Heart left ventricle (tissue), 16 donors: ENCODE measurements at regions not wholly inside any gene's neighbourhood (a gene's known extent, or its start where the extent isn't known, plus 50 kb on each side); places are given as distances from the start of the nearest gene placed in this dataset.
A peak's percentile ranks its signal among the peaks of the same experiment; 100 is the strongest.

Source experiments
- ATAC-seq, 4 donors: fragments of 200-7000 bp; cut with Tn5 transposase; one replicate each; pipeline ENCODE4 v1.9.1; 2020 to 2022; ENCODE audit warnings: moderate library complexity in 4 of 4, mild to moderate bottlenecking in 3 of 4, moderate number of reproducible peaks in 1 of 4
- DNase-seq, 5 donors: peaks; one replicate each; pipeline ENCODE4 v3.0.0-alpha.2; 2020
- H3K27ac ChIP-seq, 12 donors: fragments of 200-600 bp; sonication (generic) in 4 of 12; one replicate each; pipeline versions ENCODE4 v1.5.0 to v1.8.0; 2016 to 2022; ENCODE audit warnings: mild to moderate bottlenecking in 2 of 12
- H3K27me3 ChIP-seq, 9 donors: fragments of 200-600 bp; sonication (generic) in 2 of 9; one replicate each; pipeline versions ENCODE4 v1.5.1 to v1.8.0; 2016 to 2022; ENCODE audit warnings: mild to moderate bottlenecking in 3 of 9
- H3K36me3 ChIP-seq, 9 donors: fragments of 200-600 bp; sonication (generic) in 2 of 9; one replicate each; pipeline versions ENCODE4 v1.5.0 to v1.8.0; 2018 to 2022; ENCODE audit warnings: mild to moderate bottlenecking in 2 of 9
- H3K4me1 ChIP-seq, 12 donors: fragments of 200-600 bp; sonication (generic) in 4 of 12; one replicate each; pipeline versions ENCODE4 v1.5.0 to v1.8.0; 2016 to 2022; ENCODE audit warnings: mild to moderate bottlenecking in 3 of 12
- H3K4me3 ChIP-seq, 12 donors: fragments of 200-600 bp; sonication (generic) in 4 of 12; one replicate each; pipeline versions ENCODE4 v1.5.0 to v1.8.0; 2017 to 2022; ENCODE audit warnings: mild to moderate bottlenecking in 9 of 12, moderate library complexity in 4 of 12
- H3K9me3 ChIP-seq, 12 donors: fragments of 200-600 bp; sonication (generic) in 4 of 12; one replicate each; pipeline versions ENCODE4 v1.5.0 to v1.8.0; 2016 to 2022; ENCODE audit warnings: mild to moderate bottlenecking in 1 of 12
- CTCF ChIP-seq, 12 donors: fragments of 200-600 bp; sonication (generic) in 4 of 12; IDR thresholded peaks; one replicate each; pipeline versions ENCODE4 v1.5.0 to v1.8.0; 2018 to 2022; ENCODE audit warnings: antibody characterized with exemption in 12 of 12, mild to moderate bottlenecking in 5 of 12
- POLR2A ChIP-seq, 2 donors: fragments of 450-650 bp; IDR thresholded peaks; one replicate each; pipeline ENCODE4 v1.6.1; 2017; ENCODE audit warnings: antibody characterized with exemption in 2 of 2, mild to moderate bottlenecking in 2 of 2, moderate library complexity in 2 of 2
- WGBS, 4 donors: extraction: QIAGEN DNeasy Blood & Tissue Kit in 2 of 4; methylation state at CpG; one replicate each; pipeline versions ENCODE4 v1.1.5 to v1.1.7; 2013 to 2018; 5-methylcytosine and 5-hydroxymethylcytosine counted together
- intact Hi-C, 10 donors: fragments of 100-400 bp; cut with DNase I; formaldehyde crosslinking; loops; one replicate each; pipeline versions ENCODE4 v1.11.1 to v1.14.2; 2022
- donor health status: ischemic (EF 13 %, LVEDD 7.1; RV severe dilation, severe dysfunction).
- donor health status: healthy with polysubstance abuse.
- donor health status: DM: no; HTN: yes; CAD: no.
- donor health status: DM: no; HTN: no; CAD: no.
- donor health status: ischemic (EF 25% LVEDD 6.9; RV normal size, moderate dysfunction).
- donor health status: ischemic (EF 25% LVEDD 5.7; RV mildly dilated, moderate dysfunction).
- donor health status: healthy.
- donor health status: DM: yes; HTN: yes; CAD: no.
- donor health status: ischemic (EF 35%, LVEDD 5.7; RV mildly dilated, moderate dysfunction).
- donor health status: nonischemic (EF 11% LVEDD 7.7; RV severe dilation, severe dysfunction).
- donor health status: DM: yes; HTN: yes; CAD: no.
- donor health status: PGD.
- donor health status: ischemic (EF 29% LVEDD 5.4; RV normal size, mild dysfunction).
- donor health status: nonischemic (EF 23%, LVEDD 6.1; RV moderate dilation, normal function).

- intact Hi-C loops: no loop called here
- Histone ChIP-seq H3K27me3 (peaks cover 0 to 7% (median 0%) of the 10 kb centered on the region in 9 donors), H3K36me3 (no peaks in the 10 kb centered on the region), H3K27ac (no peak overlapping the region), H3K9me3 (no peaks in the 10 kb centered on the region), H3K4me3 (no peak overlapping the region), H3K4me1 (peaks cover 0 to 7% (median 0%) of the 10 kb centered on the region in 12 donors)
- ATAC-seq (no peak), DNase-seq (no peak)
- WGBS, 4 donors: 80 to 87% (median 84%) methylated on average over 3 of the region's 3 CpGs
- TF ChIP-seq CTCF (IDR thresholded peaks at IDR 0.05): no peak
- no peak for TF ChIP-seq POLR2A (IDR thresholded peaks at IDR 0.05)
These were observed 343.3 kb upstream of the KAZN start for GRCh38 chr1:14255233-14255632.

GRCh38 chr1:14255711-14256110 is 342.8 kb upstream of the KAZN start:
- 40 to 56% (median 49%) methylated on average over 2 of the region's 2 CpGs for WGBS, 4 donors
- Histone ChIP-seq H3K4me1 (peaks cover 0 to 7% (median 0%) of the 10 kb centered on the region in 12 donors), H3K27me3 (peaks cover 0 to 11% (median 0%) of the 10 kb centered on the region in 9 donors), H3K9me3 (no peaks in the 10 kb centered on the region), H3K36me3 (no peaks in the 10 kb centered on the region), H3K27ac (peak overlapping the region in 1 of 12 donors; percentile 17), H3K4me3 (no peak overlapping the region)
- DNase-seq (no peak), ATAC-seq (peak in 1 of 4 donors; percentile 49)
- TF ChIP-seq POLR2A (IDR thresholded peaks at IDR 0.05) (no peak), CTCF (IDR thresholded peaks at IDR 0.05) (no peak)
- intact Hi-C loops: no loop called here

- Histone ChIP-seq H3K4me1 (peaks cover 0 to 5% (median 0%) of the 10 kb centered on the region in 12 donors), H3K36me3 (no peaks in the 10 kb centered on the region), H3K27me3 (peaks cover 0 to 28% (median 0%) of the 10 kb centered on the region in 9 donors), H3K4me3 (no peak overlapping the region), H3K9me3 (no peaks in the 10 kb centered on the region), H3K27ac (peak overlapping the region in 4 of 12 donors; percentile 39 to 56 (median 50))
- intact Hi-C loops: no loop called here
- 50 to 80% (median 68%) methylated on average over 12 to 13 of the region's 13 CpGs for WGBS, 4 donors
- DNase-seq: peak; percentile 68 to 87 (median 77)
- peak; percentile 88 to 95 (median 94) for ATAC-seq
- TF ChIP-seq POLR2A (IDR thresholded peaks at IDR 0.05) (no peak), CTCF (IDR thresholded peaks at IDR 0.05) (no peak)
These were observed 339.2 kb upstream of the KAZN start for GRCh38 chr1:14259191-14259757.

- 90 to 93% (median 92%) methylated on average over 8 of the region's 8 CpGs for WGBS, 4 donors
- peaks cover 0 to 28% (median 0%) of the 10 kb centered on the region in 9 donors for H3K27me3 ChIP-seq
- intact Hi-C loops: loop anchor here in 1 of 10 donors (10.0 kb wide), 1 partner anchor 784 kb away; no protein-coding TSS in a partner anchor
- peaks cover 0 to 5% (median 0%) of the 10 kb centered on the region in 12 donors for H3K4me1 ChIP-seq
- H3K27ac ChIP-seq: peak overlapping the region in 1 of 12 donors; percentile 45
- no peak overlapping the region for H3K4me3 ChIP-seq
- no peaks in the 10 kb centered on the region for H3K9me3 ChIP-seq
- DNase-seq (no peak), ATAC-seq (no peak)
- TF ChIP-seq POLR2A (IDR thresholded peaks at IDR 0.05): no peak
- TF ChIP-seq CTCF (IDR thresholded peaks at IDR 0.05): no peak
- H3K36me3 ChIP-seq: no peaks in the 10 kb centered on the region
These were observed 338.0 kb upstream of the KAZN start for GRCh38 chr1:14260480-14260879.
